ENCODE measurements at regions not wholly inside any gene's neighbourhood (a gene's known extent, or its start where the extent isn't known, plus 50 kb on each side); places are given as distances from the start of the nearest gene placed in this dataset.

DNA sequence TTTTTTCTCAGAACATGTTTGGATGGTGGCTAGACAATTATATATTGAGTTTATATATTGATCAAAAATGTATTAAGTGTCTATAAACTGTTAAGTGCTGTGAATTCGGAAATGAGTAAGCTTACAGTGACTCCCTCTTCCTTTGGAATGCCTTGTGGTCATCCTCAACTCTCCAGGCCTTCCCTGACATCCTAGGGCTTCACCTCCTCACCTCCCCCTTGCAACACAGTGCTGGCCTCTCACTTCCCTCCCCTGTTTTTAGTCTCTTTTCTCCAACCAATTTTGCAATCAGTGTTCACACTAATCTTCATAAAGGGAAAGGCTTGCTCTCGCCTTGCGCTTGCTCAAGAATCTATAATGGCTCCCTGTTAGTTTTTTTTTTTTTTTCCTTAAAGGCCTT lies 95.1 kb upstream of the C1orf21 start:
- H3K27me3 Mint-ChIP-seq, result peaks cover 1% of the 10 kb centered on the region
- no peaks in the 10 kb centered on the region for H3K4me1 Mint-ChIP-seq (ENCODE audit: low read depth)
- H3K9me3 Mint-ChIP-seq, result peaks cover 14% of the 10 kb centered on the region
- no peak overlapping the region for H3K4me3 Mint-ChIP-seq
- no peak for DNase-seq
- no peaks in the 10 kb centered on the region for H3K36me3 Mint-ChIP-seq (ENCODE audit: low read depth)
- no peak overlapping the region for H3K27ac Mint-ChIP-seq

DNA sequence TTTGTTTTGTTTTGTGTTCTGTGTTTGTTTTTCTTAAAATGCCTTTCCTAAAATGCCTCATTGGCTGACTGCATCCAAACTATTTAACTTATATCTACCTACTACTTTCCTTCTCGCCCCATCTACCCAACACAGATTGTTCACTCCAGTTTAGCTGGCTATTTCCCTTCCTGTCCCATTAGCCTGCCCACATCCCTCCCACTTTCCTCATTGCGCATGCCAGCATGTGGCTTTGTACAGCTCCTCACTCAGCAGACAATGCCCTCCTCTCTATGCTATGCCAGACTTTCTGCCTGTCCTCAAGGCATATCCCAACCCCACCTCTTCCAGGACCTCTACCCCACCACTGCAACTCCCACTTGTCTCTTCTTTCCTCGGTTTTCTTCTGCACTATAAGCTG lies 94.7 kb upstream of the C1orf21 start:
- H3K27me3 Mint-ChIP-seq, result peaks cover 3% of the 10 kb centered on the region
- no peaks in the 10 kb centered on the region for H3K36me3 Mint-ChIP-seq (ENCODE audit: low read depth)
- H3K4me3 Mint-ChIP-seq, result no peak overlapping the region
- H3K27ac Mint-ChIP-seq, result no peak overlapping the region
- DNase-seq, result no peak
- peaks cover 14% of the 10 kb centered on the region for H3K9me3 Mint-ChIP-seq
- no peaks in the 10 kb centered on the region for H3K4me1 Mint-ChIP-seq (ENCODE audit: low read depth)

DNA sequence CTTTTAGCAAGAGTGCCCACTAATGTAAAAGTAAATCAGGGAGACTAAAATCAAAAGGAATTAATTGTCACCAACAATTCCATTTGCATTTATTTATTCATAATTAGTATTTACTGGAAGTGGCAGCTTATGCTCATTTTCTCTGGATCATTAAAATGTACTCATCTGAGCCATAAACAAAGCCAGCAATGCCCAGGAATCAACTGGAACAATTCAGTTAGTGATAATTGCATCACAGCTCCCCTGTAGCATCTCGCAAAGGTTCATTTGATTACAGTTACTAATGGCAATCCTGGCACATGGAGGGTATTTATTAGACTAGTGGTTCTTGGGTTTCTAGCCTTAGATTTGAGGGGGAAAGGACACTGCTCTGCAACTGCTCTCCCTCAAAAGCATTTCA lies 92.7 kb upstream of the C1orf21 start:
- H3K36me3 Mint-ChIP-seq (ENCODE audit: low read depth), result no peaks in the 10 kb centered on the region

DNA sequence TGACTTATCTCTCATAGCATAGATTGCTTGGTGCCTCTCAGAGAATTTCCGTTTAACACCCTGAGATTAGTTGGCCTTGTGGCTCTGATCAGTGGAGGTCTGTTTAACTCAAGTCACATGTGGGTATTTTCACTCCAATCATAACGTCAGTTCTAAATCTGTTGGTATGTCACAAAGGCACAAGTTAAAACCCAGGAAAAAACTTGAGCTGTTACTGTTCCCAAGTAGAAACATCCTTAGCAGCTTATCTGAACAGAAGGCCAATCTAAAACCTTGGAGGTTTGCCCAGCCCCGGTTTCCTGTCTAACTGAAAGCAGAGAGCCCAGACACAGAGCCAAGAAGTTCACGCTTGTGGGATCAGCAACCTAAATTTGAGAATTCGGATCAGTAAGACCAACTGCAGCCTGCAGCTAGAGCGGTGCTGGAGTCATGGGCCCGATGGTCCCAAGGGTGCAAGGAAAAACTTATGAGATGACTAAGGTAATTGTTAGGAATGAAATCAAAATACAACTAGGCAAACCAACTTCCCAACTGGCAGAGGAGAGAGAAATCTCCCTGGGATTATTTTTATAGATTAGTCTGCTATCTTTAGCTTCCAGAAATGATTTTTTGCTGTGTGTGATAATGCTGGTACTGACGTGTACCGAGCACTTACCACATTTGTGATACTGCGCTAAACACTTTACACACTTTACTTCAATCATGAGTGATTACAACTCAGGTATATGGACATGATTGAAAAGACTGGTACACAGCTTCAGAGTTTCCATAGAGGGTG lies 90.2 kb upstream of the C1orf21 start:
- H3K4me1 Mint-ChIP-seq (ENCODE audit: low read depth), result no peaks in the 10 kb centered on the region
- H3K27me3 Mint-ChIP-seq, result peaks cover 10% of the 10 kb centered on the region

More for the DNA sequence above, 92.7 kb upstream of the C1orf21 start:
- Mint-ChIP-seq H3K4me3 (no peak overlapping the region), H3K4me1 (ENCODE audit: low read depth) (no peaks in the 10 kb centered on the region), H3K9me3 (peaks cover 14% of the 10 kb centered on the region), H3K27ac (no peak overlapping the region), H3K27me3 (peaks cover 10% of the 10 kb centered on the region)
- no peak for DNase-seq

DNA sequence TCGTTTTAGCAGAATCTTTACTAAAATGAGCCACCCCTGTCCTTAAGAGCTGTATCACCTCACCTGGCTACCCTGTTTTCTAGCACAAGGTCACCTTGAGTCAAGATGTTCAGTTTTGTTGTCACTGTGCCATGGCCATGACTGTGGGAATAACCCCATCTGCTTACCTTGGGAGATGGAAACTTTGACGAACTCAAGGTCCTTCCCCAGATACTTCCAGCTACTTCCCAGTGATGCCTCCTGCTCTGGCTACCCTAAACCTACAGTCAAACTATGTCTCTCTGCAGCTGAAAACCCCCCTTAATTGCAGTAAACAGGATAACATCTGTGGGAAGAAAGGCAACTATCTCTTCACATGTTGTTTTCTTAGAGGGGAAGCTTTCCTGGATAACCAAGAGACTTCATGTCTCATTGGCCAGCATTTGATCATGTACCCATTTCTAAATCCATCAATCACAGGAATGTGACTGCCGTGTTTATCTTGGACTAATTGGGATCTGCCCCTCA lies 89.5 kb upstream of the C1orf21 start:
- Mint-ChIP-seq H3K9me3 (peaks cover 1% of the 10 kb centered on the region), H3K36me3 (ENCODE audit: low read depth) (no peaks in the 10 kb centered on the region), H3K27me3 (peaks cover 10% of the 10 kb centered on the region), H3K27ac (no peak overlapping the region), H3K4me1 (ENCODE audit: low read depth) (no peaks in the 10 kb centered on the region), H3K4me3 (no peak overlapping the region)
- DNase-seq, result no peak

More for the DNA sequence above, 90.2 kb upstream of the C1orf21 start:
- H3K9me3 Mint-ChIP-seq, result peaks cover 5% of the 10 kb centered on the region
- DNase-seq, result no peak
- H3K27ac Mint-ChIP-seq, result no peak overlapping the region
- H3K36me3 Mint-ChIP-seq (ENCODE audit: low read depth), result no peaks in the 10 kb centered on the region
- no peak overlapping the region for H3K4me3 Mint-ChIP-seq

DNA sequence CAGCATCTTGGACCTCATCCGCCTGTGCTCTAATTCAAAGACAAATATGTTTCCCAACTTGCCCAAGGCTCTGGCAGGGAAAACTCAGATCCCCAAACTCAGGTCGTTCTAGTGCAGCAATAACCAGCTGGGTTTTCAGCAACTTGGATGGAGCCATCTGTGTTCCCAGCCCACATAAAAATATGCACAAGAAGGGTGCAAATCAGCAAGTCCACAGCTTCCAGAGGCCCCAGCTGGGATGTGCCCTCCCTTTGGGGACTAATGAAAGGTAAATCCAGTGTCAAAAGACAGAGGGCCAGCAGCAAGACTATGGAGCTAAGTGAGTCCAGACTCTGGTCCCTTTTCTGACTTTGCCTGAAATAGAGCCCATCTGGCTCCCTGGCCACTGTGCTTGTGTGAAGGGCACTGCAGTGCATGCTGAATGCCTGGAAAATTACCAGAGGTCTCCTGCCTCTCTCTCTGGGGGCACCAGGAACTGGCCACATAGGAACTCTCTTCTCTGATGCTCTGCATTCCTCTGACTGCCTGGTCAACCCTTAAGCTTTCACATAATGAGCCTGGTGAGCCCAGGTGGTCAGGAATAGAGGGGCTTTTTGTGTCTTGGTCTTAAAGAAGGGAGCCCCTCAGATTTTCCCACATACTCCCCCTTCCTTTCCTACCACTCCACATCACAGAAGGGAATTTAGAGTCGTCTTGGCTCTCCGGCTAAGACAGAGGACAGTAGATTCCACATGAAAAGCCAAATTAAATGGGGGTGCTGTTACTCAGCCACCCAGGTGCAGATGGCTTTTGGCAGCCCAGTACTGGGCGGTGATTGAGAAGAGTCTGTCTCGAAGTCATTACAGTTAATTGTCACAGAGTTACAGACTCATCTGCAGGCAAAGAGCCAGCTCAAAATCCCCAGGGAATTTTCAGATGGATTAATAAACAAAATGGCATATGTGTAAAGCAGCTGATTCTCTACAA lies 88.1 kb upstream of the C1orf21 start:
- H3K4me3 Mint-ChIP-seq, result no peak overlapping the region
- H3K9me3 Mint-ChIP-seq, result peaks cover under 1% of the 10 kb centered on the region
- peaks cover 10% of the 10 kb centered on the region for H3K27me3 Mint-ChIP-seq
- no peak overlapping the region for H3K27ac Mint-ChIP-seq
- no peak for DNase-seq
- H3K36me3 Mint-ChIP-seq (ENCODE audit: low read depth), result no peaks in the 10 kb centered on the region
- H3K4me1 Mint-ChIP-seq (ENCODE audit: low read depth), result no peaks in the 10 kb centered on the region

DNA sequence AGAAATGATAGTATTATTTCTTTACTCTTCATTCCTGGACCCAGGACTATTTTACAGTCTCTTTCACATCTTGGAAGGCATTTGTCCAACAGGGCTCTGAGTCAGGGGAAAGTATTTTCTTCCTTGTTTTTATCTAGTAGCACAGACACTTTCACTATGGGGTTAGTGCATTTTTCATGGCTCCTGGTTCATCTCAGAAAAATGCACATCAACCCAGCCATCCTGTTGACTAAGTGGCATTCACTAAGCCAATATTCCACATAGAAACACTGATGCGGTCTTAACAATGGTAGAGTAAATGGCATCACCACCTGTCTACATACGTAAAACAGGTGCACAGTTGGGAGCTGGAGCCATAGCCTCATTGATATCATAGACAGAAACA lies 87.4 kb upstream of the C1orf21 start:
- H3K27ac Mint-ChIP-seq, result no peak overlapping the region
- H3K4me3 Mint-ChIP-seq, result no peak overlapping the region
- no peak for DNase-seq
- H3K4me1 Mint-ChIP-seq (ENCODE audit: low read depth), result no peaks in the 10 kb centered on the region
- peaks cover 10% of the 10 kb centered on the region for H3K27me3 Mint-ChIP-seq
- no peaks in the 10 kb centered on the region for H3K36me3 Mint-ChIP-seq (ENCODE audit: low read depth)
- H3K9me3 Mint-ChIP-seq, result peaks cover 3% of the 10 kb centered on the region

DNA sequence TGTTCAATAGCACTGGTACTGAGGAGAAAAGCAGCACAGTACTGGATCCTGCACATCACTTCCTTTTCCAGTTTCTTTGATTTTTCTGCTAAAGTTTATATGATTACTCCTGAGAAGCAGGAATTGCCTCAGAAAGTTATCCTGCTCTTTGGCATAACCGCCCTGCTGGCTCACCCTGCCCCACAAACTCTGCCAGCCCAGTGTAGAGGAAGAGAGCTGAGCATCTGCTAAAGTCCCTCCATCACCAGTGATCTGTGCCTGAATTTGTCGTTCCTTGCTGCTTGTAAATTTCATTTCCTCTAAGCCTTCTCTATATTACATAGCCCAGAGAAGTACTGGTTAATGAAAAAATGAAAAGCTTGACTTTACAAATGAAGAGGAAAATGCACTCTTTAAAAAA lies 87.0 kb upstream of the C1orf21 start:
- Mint-ChIP-seq H3K27ac (no peak overlapping the region), H3K36me3 (ENCODE audit: low read depth) (no peaks in the 10 kb centered on the region), H3K4me1 (ENCODE audit: low read depth) (no peaks in the 10 kb centered on the region), H3K9me3 (peaks cover 3% of the 10 kb centered on the region), H3K4me3 (no peak overlapping the region), H3K27me3 (peaks cover 10% of the 10 kb centered on the region)
- DNase-seq, result no peak

DNA sequence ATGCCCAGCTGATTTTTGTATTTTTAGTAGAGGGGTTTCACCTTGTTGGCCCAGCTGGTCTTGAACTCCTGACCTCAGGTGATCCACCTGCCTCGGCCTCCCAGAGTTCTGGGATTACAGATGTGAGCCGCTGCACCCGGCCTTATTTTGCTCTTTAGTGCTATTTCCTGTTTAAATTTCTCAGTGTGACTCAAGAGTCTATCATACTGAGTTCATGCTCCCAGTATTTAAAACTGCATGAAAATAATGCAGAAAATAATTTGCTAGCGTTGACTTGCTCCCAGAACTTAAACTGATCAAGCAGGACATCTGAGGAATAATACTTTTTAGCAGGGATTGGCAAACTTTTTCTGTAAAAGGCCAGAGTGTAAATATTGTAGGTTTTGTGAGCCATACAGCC lies 86.4 kb upstream of the C1orf21 start:
- DNase-seq, result no peak
- no peaks in the 10 kb centered on the region for H3K4me1 Mint-ChIP-seq (ENCODE audit: low read depth)

DNA sequence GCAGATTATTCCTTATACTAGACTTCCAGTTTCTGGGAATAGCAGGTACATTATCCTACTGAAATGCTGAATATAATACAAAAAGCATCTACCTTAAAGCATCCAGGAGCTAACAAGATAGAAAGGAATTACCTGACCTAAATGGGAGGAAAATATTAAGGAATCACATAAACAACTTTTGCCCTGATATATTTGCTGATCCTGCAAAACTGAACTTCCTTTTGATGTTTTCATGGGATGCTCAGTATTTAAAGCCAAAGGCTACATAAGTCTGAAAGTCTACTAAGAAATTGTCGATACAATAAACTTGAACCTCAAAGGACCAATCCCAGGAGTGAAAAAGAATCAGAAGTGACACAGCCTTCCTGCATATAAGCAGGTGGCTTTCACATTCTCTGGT lies 85.6 kb upstream of the C1orf21 start:
- Mint-ChIP-seq H3K4me3 (no peak overlapping the region), H3K27me3 (peaks cover 15% of the 10 kb centered on the region), H3K4me1 (ENCODE audit: low read depth) (no peaks in the 10 kb centered on the region), H3K9me3 (peaks cover 3% of the 10 kb centered on the region), H3K27ac (no peak overlapping the region), H3K36me3 (ENCODE audit: low read depth) (no peaks in the 10 kb centered on the region)
- no peak for DNase-seq

More for the DNA sequence above, 86.4 kb upstream of the C1orf21 start:
- Mint-ChIP-seq H3K9me3 (peaks cover 3% of the 10 kb centered on the region), H3K27ac (no peak overlapping the region), H3K4me3 (no peak overlapping the region), H3K27me3 (peaks cover 10% of the 10 kb centered on the region), H3K36me3 (ENCODE audit: low read depth) (no peaks in the 10 kb centered on the region)

DNA sequence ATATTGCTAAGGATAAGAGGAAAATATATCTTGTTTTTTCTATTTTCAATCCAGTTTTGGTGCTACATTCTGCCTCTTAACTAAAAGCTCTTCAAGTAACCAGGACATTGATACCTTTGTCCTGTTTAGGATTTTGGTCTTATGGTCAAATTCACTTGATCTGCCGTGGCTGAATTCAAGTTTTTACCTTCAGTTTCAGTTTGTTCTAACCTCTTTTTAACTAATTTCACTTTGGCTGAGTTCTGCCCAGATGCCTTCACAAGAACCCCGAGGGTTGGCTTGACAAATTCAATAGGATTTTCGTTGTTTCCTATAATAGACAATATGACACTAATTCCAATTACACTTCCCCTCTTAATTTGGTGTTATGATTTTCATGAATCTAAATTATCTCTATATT lies 84.5 kb upstream of the C1orf21 start:
- Mint-ChIP-seq H3K27ac (no peak overlapping the region), H3K4me3 (no peak overlapping the region), H3K4me1 (ENCODE audit: low read depth) (no peaks in the 10 kb centered on the region), H3K9me3 (peaks cover 3% of the 10 kb centered on the region), H3K36me3 (ENCODE audit: low read depth) (no peaks in the 10 kb centered on the region), H3K27me3 (peaks cover 11% of the 10 kb centered on the region)
- DNase-seq, result no peak

DNA sequence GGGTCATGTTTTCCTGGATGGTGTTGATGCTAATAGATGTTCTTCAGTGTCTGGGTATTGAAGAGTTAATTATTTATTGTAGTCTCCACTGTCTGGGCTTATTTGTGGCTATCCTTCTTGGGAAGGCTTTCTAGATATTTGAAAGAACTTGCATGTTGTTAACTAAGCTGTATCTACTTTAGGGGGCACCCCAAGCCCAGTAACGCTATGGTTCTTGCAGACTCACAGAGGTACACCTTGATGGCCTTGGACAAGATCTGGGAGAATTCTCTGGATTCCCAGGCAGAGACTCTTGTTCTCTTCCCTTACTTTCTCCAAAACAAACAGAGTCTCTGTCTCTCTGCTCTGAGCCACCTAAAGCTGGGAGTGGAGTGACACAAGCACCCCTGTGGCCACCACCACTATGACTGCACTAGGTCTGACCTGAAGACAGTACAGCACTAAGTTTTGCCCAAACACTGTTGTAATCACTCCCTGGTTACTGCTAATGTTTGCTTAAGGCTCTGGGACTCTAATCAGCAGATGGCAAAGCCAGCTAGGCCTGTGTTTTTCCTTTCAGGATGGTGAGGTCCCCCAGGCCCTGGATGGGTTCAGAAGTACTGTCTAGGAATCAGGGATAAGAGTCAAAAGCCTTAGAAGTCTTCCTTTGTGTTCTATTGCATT lies 76.5 kb upstream of the C1orf21 start:
- Mint-ChIP-seq H3K36me3 (ENCODE audit: low read depth) (no peaks in the 10 kb centered on the region), H3K27ac (no peak overlapping the region), H3K4me1 (ENCODE audit: low read depth) (no peaks in the 10 kb centered on the region), H3K4me3 (no peak overlapping the region), H3K9me3 (no peaks in the 10 kb centered on the region), H3K27me3 (peaks cover 23% of the 10 kb centered on the region)
- no peak for DNase-seq

DNA sequence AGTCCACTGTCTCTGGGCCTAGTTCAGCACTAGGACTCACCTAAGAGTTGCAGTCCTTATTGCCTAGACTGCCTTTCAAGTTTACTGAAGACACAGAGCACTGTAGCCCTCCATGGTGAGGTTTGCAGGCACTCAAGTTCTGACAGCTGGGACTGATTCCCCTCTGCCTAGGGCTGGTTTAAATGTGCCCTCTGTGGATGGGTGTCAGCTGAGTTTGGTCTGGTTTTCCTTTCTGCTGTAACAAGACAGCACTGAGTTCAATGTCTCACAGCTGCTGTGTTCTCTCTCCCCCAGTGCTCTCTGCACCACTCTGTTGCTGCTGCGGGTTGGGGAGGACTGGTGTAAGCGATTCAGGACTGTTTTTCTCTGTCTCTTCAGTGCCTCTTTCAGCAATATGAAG lies 75.2 kb upstream of the C1orf21 start:
- H3K4me1 Mint-ChIP-seq (ENCODE audit: low read depth), result no peaks in the 10 kb centered on the region
- H3K9me3 Mint-ChIP-seq, result no peaks in the 10 kb centered on the region
- no peak overlapping the region for H3K27ac Mint-ChIP-seq
- H3K4me3 Mint-ChIP-seq, result no peak overlapping the region
- DNase-seq, result no peak
- peaks cover 21% of the 10 kb centered on the region for H3K27me3 Mint-ChIP-seq
- no peaks in the 10 kb centered on the region for H3K36me3 Mint-ChIP-seq (ENCODE audit: low read depth)

DNA sequence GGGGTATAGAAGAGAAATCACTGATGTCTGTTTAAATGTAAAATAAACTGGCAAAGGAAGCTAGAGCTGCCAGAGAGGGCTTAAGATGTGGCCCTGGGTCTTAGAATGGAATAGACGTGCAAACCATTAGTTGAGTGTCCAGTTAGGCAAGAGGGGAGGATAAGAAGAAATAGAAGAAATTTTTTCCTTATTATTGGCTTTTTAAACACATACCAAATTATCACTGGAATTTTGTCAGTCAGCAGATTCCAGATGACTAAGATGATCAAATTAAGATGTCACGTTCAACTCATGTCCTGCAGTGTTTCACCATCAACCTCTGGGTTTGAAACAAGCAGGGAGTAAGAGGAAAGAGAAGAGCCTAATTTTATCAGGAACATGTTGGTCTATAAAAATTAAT lies 71.6 kb upstream of the C1orf21 start:
- DNase-seq, result no peak
- Mint-ChIP-seq H3K27ac (no peak overlapping the region), H3K36me3 (ENCODE audit: low read depth) (no peaks in the 10 kb centered on the region), H3K4me3 (no peak overlapping the region), H3K9me3 (no peaks in the 10 kb centered on the region), H3K27me3 (peaks cover 10% of the 10 kb centered on the region), H3K4me1 (ENCODE audit: low read depth) (no peaks in the 10 kb centered on the region)

All from activated T-cell treated with anti-CD3 and anti-CD28 coated beads, Interleukin-2, amount 50 U/mL, for 24 hours (primary cell).